GM23248 (cell line): ENCODE measurements at regions not wholly inside any gene's neighbourhood (a gene's known extent, or its start where the extent isn't known, plus 50 kb on each side); places are given as distances from the start of the nearest gene placed in this dataset.

Experiments used
- DNase-seq: peaks from one replicate; pipeline ENCODE4 v3.0.0-alpha.2; 2015
- H2AFZ ChIP-seq: fragments of 200-600 bp; sonication (generic); 2 replicates; pipeline ENCODE4 v1.6.1; 2016; ENCODE audit warnings: antibody characterized with exemption
- H3F3A ChIP-seq: fragments of 200-600 bp; sonication (generic); 2 replicates; pipeline ENCODE4 v1.6.1; 2016; ENCODE audit warnings: mild to moderate bottlenecking, antibody characterized with exemption, mixed run types; ENCODE audit not compliant: insufficient read depth
- H3K27ac ChIP-seq: fragments of 200-600 bp; sonication (generic); 2 replicates; pipeline ENCODE4 v1.5.1; 2016; ENCODE audit warnings: mild to moderate bottlenecking
- H3K27me3 ChIP-seq: fragments of 200-600 bp; sonication (generic); replicated peaks from 2 replicates; pipeline ENCODE4 v1.6.1; 2016; ENCODE audit warnings: mild to moderate bottlenecking; ENCODE audit not compliant: insufficient read depth
- H3K36me3 ChIP-seq: fragments of 200-600 bp; sonication (generic); 2 replicates; pipeline ENCODE4 v1.6.1; 2016; ENCODE audit warnings: low read depth, mild to moderate bottlenecking
- H3K4me1 ChIP-seq: fragments of 200-600 bp; sonication (generic); 2 replicates; pipeline ENCODE4 v1.6.1; 2016; ENCODE audit warnings: mild to moderate bottlenecking; ENCODE audit not compliant: insufficient read depth
- H3K4me2 ChIP-seq: fragments of 200-600 bp; sonication (generic); one replicate; pipeline ENCODE4 v1.6.1; 2016; ENCODE audit warnings: mild to moderate bottlenecking; ENCODE audit not compliant: unreplicated experiment
- H3K4me3 ChIP-seq: fragments of 200-600 bp; sonication (generic); 2 replicates; pipeline ENCODE4 v1.5.1; 2016; ENCODE audit warnings: mild to moderate bottlenecking
- H3K79me2 ChIP-seq: fragments of 200-600 bp; sonication (generic); 2 replicates; pipeline ENCODE4 v1.6.1; 2016; ENCODE audit warnings: mild to moderate bottlenecking; ENCODE audit not compliant: insufficient read depth
- H3K9ac ChIP-seq: fragments of 200-600 bp; sonication (generic); 2 replicates; pipeline ENCODE4 v1.6.1; 2016; ENCODE audit warnings: mild to moderate bottlenecking
- H3K9me2 ChIP-seq: fragments of 200-600 bp; sonication (generic); 2 replicates; pipeline ENCODE4 v1.6.1; 2016; ENCODE audit warnings: mixed run types, mild to moderate bottlenecking, moderate library complexity; ENCODE audit not compliant: insufficient read depth
- H3K9me3 ChIP-seq: fragments of 200-600 bp; sonication (generic); one replicate; pipeline ENCODE4 v1.6.1; 2017; ENCODE audit warnings: low read depth
- H4K20me1 ChIP-seq: fragments of 200-600 bp; sonication (generic); 2 replicates; pipeline ENCODE4 v1.6.0; 2016; ENCODE audit not compliant: insufficient read depth
- EZH2 ChIP-seq: fragments of 200-600 bp; sonication (generic); IDR thresholded peaks from 2 replicates; pipeline ENCODE4 v1.6.1; 2018; ENCODE audit warnings: antibody characterized with exemption, mild to moderate bottlenecking; ENCODE audit not compliant: insufficient read depth, poor library complexity, severe bottlenecking
- EZH2phosphoT487 ChIP-seq: fragments of 200-600 bp; sonication (generic); IDR thresholded peaks from 2 replicates; pipeline ENCODE4 v1.6.1; 2018; ENCODE audit warnings: antibody characterized with exemption, moderate library complexity, mild to moderate bottlenecking, low read depth; ENCODE audit not compliant: insufficient read depth
- WGBS, 2 experiments: methylation state at CpG; one replicate each; pipeline ENCODE4 v1.1.6; 2015 to 2017; ENCODE audit warnings: low lambda C conversion rate in 2 of 2, low coverage in 1 of 2; ENCODE audit errors: missing lambda C conversion rate in 2 of 2; 5-methylcytosine and 5-hydroxymethylcytosine counted together
- in situ Hi-C: fragments of 300-500 bp; cut with MboI; formaldehyde crosslinking; loops from 2 replicates; pipeline ENCODE4 v1.15.0; 2020

DNA sequence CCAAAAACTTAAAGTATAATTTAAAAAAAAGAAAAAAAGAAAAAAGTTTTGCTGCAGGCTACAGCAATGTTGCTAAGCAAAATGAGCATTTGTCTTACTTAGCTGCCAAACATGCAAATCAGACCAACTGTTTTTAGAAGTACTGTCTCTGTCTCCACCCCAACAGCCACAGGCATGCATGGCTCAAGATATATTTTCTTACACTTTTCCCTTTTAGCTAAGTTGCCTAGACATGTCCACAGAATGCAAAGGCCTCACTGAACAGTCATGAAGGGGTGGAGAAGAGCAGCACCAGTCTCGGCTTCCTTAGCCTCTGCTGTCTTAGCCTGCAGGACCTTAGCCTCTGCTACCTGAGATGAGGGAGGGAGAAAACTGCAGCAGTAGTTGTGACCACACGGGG, 128.0 kb upstream of the EIF1AY start:
- peak; percentile 0 for DNase-seq
- TF ChIP-seq EZH2phosphoT487 (no peak), EZH2 (no peak)
- Histone ChIP-seq H4K20me1 (no peaks in the 10 kb centered on the region), H3K36me3 (no peaks in the 10 kb centered on the region), H3K27ac (no peak overlapping the region), H3K9me2 (no peaks in the 10 kb centered on the region), H3K4me3 (no peak overlapping the region), H3K4me2 (no peak overlapping the region), H3K27me3 (no peaks in the 10 kb centered on the region), H3K9ac (no peak overlapping the region), H3K9me3 (no peaks in the 10 kb centered on the region), H3K4me1 (no peaks in the 10 kb centered on the region), H3K79me2 (no peaks in the 10 kb centered on the region), H3F3A (no peaks in the 10 kb centered on the region), H2AFZ (no peak overlapping the region)
- in situ Hi-C loops, result no loop called here
- WGBS, 2 experiments, result 23 to 39% methylated on average over 2 of the region's 2 CpGs

DNA sequence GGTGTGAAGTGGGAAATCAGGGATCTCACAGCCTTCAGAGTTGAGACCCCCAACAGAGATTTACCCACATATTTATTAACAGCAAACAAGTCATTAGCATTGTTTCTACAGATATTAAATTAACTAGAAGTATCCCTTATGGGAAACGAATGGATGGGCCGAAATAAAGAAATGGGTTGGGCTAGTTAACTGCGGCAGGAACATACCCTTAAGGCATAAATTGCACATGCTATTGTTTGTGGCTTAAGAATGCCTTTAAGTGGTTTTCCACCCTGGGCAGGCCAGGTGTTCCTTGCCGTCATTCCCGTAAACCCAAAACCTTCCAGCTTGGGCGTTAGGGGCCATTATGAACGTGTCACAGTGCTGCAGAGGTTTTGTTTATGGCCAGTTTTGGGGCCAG, 126.3 kb upstream of the EIF1AY start:
- Histone ChIP-seq H3K4me1 (no peaks in the 10 kb centered on the region), H3K4me3 (no peak overlapping the region), H3K9me2 (no peaks in the 10 kb centered on the region), H3K36me3 (no peaks in the 10 kb centered on the region), H3K9ac (no peak overlapping the region), H4K20me1 (no peaks in the 10 kb centered on the region), H3K4me2 (no peak overlapping the region), H3K27ac (no peak overlapping the region), H3K27me3 (no peaks in the 10 kb centered on the region), H3K79me2 (no peaks in the 10 kb centered on the region), H3K9me3 (no peaks in the 10 kb centered on the region), H2AFZ (no peak overlapping the region), H3F3A (no peaks in the 10 kb centered on the region)
- in situ Hi-C loops, result no loop called here
- TF ChIP-seq EZH2 (no peak), EZH2phosphoT487 (no peak)
- WGBS, 2 experiments, result 55 to 58% methylated on average over 7 of the region's 7 CpGs
- no peak for DNase-seq

DNA sequence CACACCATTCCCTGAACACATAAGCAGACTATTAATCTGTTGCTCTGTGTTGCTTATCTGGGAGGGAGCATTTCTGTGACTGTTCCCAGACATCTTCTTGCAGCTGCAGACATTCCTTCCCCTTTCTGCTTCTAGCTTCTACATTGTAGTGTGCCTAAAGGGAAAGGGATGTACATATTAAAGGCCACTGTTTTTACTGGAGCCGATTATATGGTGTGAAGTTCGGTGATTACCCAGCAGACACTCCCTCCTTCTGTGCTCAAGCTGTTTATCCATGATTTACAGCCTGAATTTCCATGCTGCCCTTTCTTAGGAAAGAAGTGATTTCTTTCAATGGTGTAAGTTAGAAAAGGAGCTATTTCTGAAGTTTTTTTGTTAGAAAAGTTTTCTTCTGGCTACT, 105.4 kb upstream of the EIF1AY start:
- 16 to 31% methylated on average over 2 of the region's 2 CpGs for WGBS, 2 experiments
- in situ Hi-C loops, result no loop called here
- Histone ChIP-seq H3K27ac (no peak overlapping the region), H3K27me3 (no peaks in the 10 kb centered on the region), H3K4me1 (no peaks in the 10 kb centered on the region), H3K9me2 (no peaks in the 10 kb centered on the region), H3K79me2 (no peaks in the 10 kb centered on the region), H3K9ac (no peak overlapping the region), H3K4me2 (no peak overlapping the region), H3F3A (no peaks in the 10 kb centered on the region), H3K36me3 (no peaks in the 10 kb centered on the region), H4K20me1 (no peaks in the 10 kb centered on the region), H3K4me3 (no peak overlapping the region), H3K9me3 (no peaks in the 10 kb centered on the region), H2AFZ (no peak overlapping the region)
- no peak for DNase-seq
- TF ChIP-seq EZH2phosphoT487, result no peak
- no peak for TF ChIP-seq EZH2

DNA sequence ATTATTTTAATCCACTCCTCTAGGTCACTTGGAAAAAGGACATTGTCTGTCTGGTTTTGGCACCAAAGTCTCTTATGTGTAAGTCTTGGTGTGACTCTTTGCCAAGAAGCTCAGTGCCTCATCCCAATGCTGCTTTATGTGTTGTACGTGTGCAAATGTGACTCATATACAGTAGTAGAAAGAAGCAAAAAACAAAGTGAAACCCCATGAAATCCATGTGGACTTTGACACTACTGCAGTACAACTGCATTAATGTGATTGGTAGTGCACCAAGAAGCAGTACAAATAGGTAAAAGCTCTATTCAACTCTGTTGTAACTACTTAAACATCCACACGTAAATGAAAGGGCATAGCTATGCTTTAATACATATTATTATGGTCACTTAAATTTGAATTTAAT, 59.6 kb upstream of the EIF1AY start:
- WGBS, 2 experiments, result 74 to 77% methylated on average over 2 of the region's 2 CpGs

More for the DNA sequence above, 59.6 kb upstream of the EIF1AY start:
- no peak overlapping the region for H3K9ac ChIP-seq
- H3K27ac ChIP-seq, result no peak overlapping the region
- H3K4me2 ChIP-seq, result no peak overlapping the region
- H2AFZ ChIP-seq, result no peak overlapping the region
- H3K27me3 ChIP-seq, result no peaks in the 10 kb centered on the region
- DNase-seq, result peak; percentile 2
- no peaks in the 10 kb centered on the region for H4K20me1 ChIP-seq
- no peaks in the 10 kb centered on the region for H3K4me1 ChIP-seq
- H3K36me3 ChIP-seq, result no peaks in the 10 kb centered on the region
- no peaks in the 10 kb centered on the region for H3F3A ChIP-seq
- TF ChIP-seq EZH2phosphoT487 (no peak), EZH2 (no peak)
- H3K4me3 ChIP-seq, result no peak overlapping the region
- no peaks in the 10 kb centered on the region for H3K9me2 ChIP-seq
- no peaks in the 10 kb centered on the region for H3K9me3 ChIP-seq
- in situ Hi-C loops, result no loop called here
- H3K79me2 ChIP-seq, result no peaks in the 10 kb centered on the region
